ENCODE measurements at regions not wholly inside any gene's neighbourhood (a gene's known extent, or its start where the extent isn't known, plus 50 kb on each side); places are given as distances from the start of the nearest gene placed in this dataset.

DNA sequence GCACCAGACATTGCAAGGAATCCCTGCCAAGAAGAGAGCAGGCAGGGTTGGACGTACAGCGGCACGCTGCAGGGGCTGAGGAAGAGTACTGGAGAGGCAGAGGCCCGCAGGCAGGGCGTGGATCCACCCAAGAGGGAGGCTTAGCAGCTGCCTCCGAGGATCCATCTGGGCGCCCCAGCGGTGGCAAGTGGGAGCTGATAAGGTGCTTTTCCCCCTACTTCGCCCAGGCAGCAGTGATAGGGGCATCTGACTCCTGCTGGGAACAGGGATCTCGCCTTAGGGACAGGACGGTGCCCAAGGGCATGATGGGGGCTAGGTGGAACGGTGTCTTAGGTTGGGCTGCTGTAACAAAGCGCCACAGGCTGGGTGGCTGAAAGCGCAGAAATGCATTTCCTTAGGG, 67.4 kb upstream of the HS6ST1 start:
- TF ChIP-seq, protein P1, sequence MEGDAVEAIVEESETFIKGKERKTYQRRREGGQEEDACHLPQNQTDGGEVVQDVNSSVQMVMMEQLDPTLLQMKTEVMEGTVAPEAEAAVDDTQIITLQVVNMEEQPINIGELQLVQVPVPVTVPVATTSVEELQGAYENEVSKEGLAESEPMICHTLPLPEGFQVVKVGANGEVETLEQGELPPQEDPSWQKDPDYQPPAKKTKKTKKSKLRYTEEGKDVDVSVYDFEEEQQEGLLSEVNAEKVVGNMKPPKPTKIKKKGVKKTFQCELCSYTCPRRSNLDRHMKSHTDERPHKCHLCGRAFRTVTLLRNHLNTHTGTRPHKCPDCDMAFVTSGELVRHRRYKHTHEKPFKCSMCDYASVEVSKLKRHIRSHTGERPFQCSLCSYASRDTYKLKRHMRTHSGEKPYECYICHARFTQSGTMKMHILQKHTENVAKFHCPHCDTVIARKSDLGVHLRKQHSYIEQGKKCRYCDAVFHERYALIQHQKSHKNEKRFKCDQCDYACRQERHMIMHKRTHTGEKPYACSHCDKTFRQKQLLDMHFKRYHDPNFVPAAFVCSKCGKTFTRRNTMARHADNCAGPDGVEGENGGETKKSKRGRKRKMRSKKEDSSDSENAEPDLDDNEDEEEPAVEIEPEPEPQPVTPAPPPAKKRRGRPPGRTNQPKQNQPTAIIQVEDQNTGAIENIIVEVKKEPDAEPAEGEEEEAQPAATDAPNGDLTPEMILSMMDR (IDR thresholded peaks at IDR 0.05) = no peak
- TF ChIP-seq POLR2A (IDR thresholded peaks at IDR 0.05) = no peak

All from right lobe of liver (tissue), 4 donors.